ENCODE measurements at regions not wholly inside any gene's neighbourhood (a gene's known extent, or its start where the extent isn't known, plus 50 kb on each side); places are given as distances from the start of the nearest gene placed in this dataset.

- Histone ChIP-seq H3K23me2 (ENCODE audit: low read depth, low read length) (no peaks in the 10 kb centered on the region), H2BK15ac (ENCODE audit: low read length) (no peak overlapping the region; the same call in 1 of the 2 replicates), H2BK12ac (ENCODE audit: low read depth, low read length) (no peak overlapping the region), H3K4me1 (replicated peaks in 1 of 4; ENCODE audit: control insufficient read depth in 3 of 4, insufficient read depth in 4 of 4, low read length in 3 of 4) (no peaks in the 10 kb centered on the region), H3K36me3 (ENCODE audit: control insufficient read depth in 2 of 4, insufficient read depth in 4 of 4, low read length in 3 of 4) (no peaks in the 10 kb centered on the region), H3K23ac (ENCODE audit: insufficient read length) (no peak overlapping the region), H4K20me1 (replicated peaks in 1 of 2; ENCODE audit: control insufficient read depth in 1 of 2, insufficient read depth in 2 of 2, low read length in 2 of 2) (no peaks in the 10 kb centered on the region), H2BK120ac (replicated peaks; ENCODE audit: low read depth, low read length) (no peak overlapping the region), H3K27me3 (replicated peaks in 1 of 4; ENCODE audit: control insufficient read depth in 3 of 4, extremely low read depth in 1 of 4, insufficient read depth in 3 of 4, low read length in 3 of 4) (no peaks in the 10 kb centered on the region), H3K79me1 (ENCODE audit: low read depth, low read length) (no peaks in the 10 kb centered on the region), H4K8ac (ENCODE audit: extremely low read depth, insufficient read depth, low read length) (no peak overlapping the region; the same call in 1 of the 2 replicates), H3K79me2 (ENCODE audit: control insufficient read depth in 1 of 2, insufficient read depth in 2 of 2, low read length in 2 of 2) (no peaks in the 10 kb centered on the region), H3K4me3 (ENCODE audit: extremely low read depth in 1 of 4, insufficient read depth in 2 of 4, low read depth in 3 of 4, low read length in 4 of 4) (no peak overlapping the region), H2BK5ac (ENCODE audit: low read depth, low read length) (no peak overlapping the region), H3K56ac (replicated peaks; ENCODE audit: insufficient read length, low read depth, low read length) (no peak overlapping the region), H3K4ac (replicated peaks; ENCODE audit: insufficient read length, low read depth, low read length) (no peak overlapping the region), H4K91ac (replicated peaks; ENCODE audit: insufficient read length, low read length) (peak overlapping the region; percentile 16), H2AFZ (ENCODE audit: low read length) (no peak overlapping the region), H3K14ac (ENCODE audit: insufficient read length) (no peak overlapping the region), H3K9ac (replicated peaks in 1 of 4; ENCODE audit: extremely low read depth in 1 of 4, low read depth in 3 of 4, low read length in 3 of 4) (no peak overlapping the region), H4K5ac (ENCODE audit: insufficient read length, low read depth, low read length) (no peak overlapping the region), H3K18ac (ENCODE audit: extremely low read depth, low read length) (no peak overlapping the region; the same call in 1 of the 2 replicates), H3K27ac (ENCODE audit: low read depth, low read length) (no peak overlapping the region), H3K9me3 (ENCODE audit: insufficient read depth in 2 of 2, low read depth in 1 of 2, low read length in 1 of 2) (peaks cover 0 to 14% of the 10 kb centered on the region in 2 experiments; a peak in 2 of 4 replicates), H2AK5ac (ENCODE audit: low read depth, low read length) (no peak overlapping the region), H3K4me2 (ENCODE audit: insufficient read depth in 1 of 2, low read depth in 2 of 2, low read length in 2 of 2) (no peak overlapping the region), H2BK20ac (ENCODE audit: low read length) (no peak overlapping the region)
- WGBS, 2 experiments (ENCODE audit: extremely low coverage in 1 of 2, insufficient coverage in 1 of 2, insufficient read length in 1 of 2, insufficient replicate concordance in 2 of 2, low coverage in 1 of 2, low lambda C conversion rate in 2 of 2, missing lambda C conversion rate in 1 of 2), result 69% methylated on average over 5 of the region's 5 CpGs; no CpG with 5 or more reads in 1 of the 2 experiments
- POLR2A ChIA-PET (ENCODE audit: partially characterized antibody), result no interaction called here
- FAIRE-seq (no peak), DNase-seq (ENCODE audit: low read depth in 1 of 2, low spot score in 2 of 2) (peak in 1 of 2 experiments; percentile 46)
- CTCF ChIA-PET (ENCODE audit: partially characterized antibody), result interaction anchor here (0.5 to 3.5 kb wide), 31 partner anchors 9 to 791 kb away, joined by 3 to 25 read pairs (median 4); no protein-coding TSS in a partner anchor
- TF ChIP-seq RAD21 (IDR thresholded peaks at IDR 0.05 in 1 of 2, conservative IDR thresholded peaks at IDR 0.05 in 1 of 2; ENCODE audit: low read depth in 2 of 2, low read length in 2 of 2) (peak; percentile 77 to 82), YY1 (IDR thresholded peaks at IDR 0.05; ENCODE audit: low read depth, low read length) (peak; percentile 59; the same call in 1 of the 2 replicates)
Observed at GRCh38 chr6:82006027-82006738, 241.4 kb downstream of the IBTK start.

All from H1 (cell line).